ENCODE measurements at regions not wholly inside any gene's neighbourhood (a gene's known extent, or its start where the extent isn't known, plus 50 kb on each side); places are given as distances from the start of the nearest gene placed in this dataset.

GRCh38 chr4:162442128-162442527, 278.3 kb upstream of the FSTL5 start:
- Histone ChIP-seq H3K36me3 (ENCODE audit: insufficient read depth, low read length) (no peaks in the 10 kb centered on the region), H3K27ac (ENCODE audit: low read length) (no peak overlapping the region), H2AFZ (ENCODE audit: low read length) (no peak overlapping the region), H3K27me3 (ENCODE audit: low read length) (no peaks in the 10 kb centered on the region), H3K9me2 (replicated peaks; ENCODE audit: insufficient read depth, low read length) (no peaks in the 10 kb centered on the region), H4K20me1 (ENCODE audit: insufficient read depth, low read depth, low read length) (no peaks in the 10 kb centered on the region), H3K4me3 (ENCODE audit: low read length) (no peak overlapping the region), H3K4me2 (ENCODE audit: low read depth, low read length, poor library complexity, severe bottlenecking) (no peak overlapping the region), H3K9me3 (ENCODE audit: low read length) (peaks cover 26% of the 10 kb centered on the region; the same call in 1 of the 2 replicates), H3K4me1 (ENCODE audit: low read length) (no peaks in the 10 kb centered on the region), H3K9ac (ENCODE audit: low read length) (no peak overlapping the region), H3K79me2 (ENCODE audit: low read length) (no peaks in the 10 kb centered on the region)
- no peak for DNase-seq

- DNase-seq: no peak
- no peaks in the 10 kb centered on the region for H3K27me3 ChIP-seq (ENCODE audit: low read length)
- H3K27ac ChIP-seq (ENCODE audit: low read length): no peak overlapping the region
- no peaks in the 10 kb centered on the region for H3K4me1 ChIP-seq (ENCODE audit: low read length)
- no peak overlapping the region for H3K4me2 ChIP-seq (ENCODE audit: low read depth, low read length, poor library complexity, severe bottlenecking)
- H3K9me3 ChIP-seq (ENCODE audit: low read length): peaks cover 34% of the 10 kb centered on the region
- no peak overlapping the region for H2AFZ ChIP-seq (ENCODE audit: low read length)
- no peaks in the 10 kb centered on the region for H3K79me2 ChIP-seq (ENCODE audit: low read length)
- H3K9me2 ChIP-seq (replicated peaks; ENCODE audit: insufficient read depth, low read length): no peaks in the 10 kb centered on the region
- no peaks in the 10 kb centered on the region for H4K20me1 ChIP-seq (ENCODE audit: insufficient read depth, low read depth, low read length)
- H3K4me3 ChIP-seq (ENCODE audit: low read length): no peak overlapping the region
- no peak overlapping the region for H3K9ac ChIP-seq (ENCODE audit: low read length)
- no peaks in the 10 kb centered on the region for H3K36me3 ChIP-seq (ENCODE audit: insufficient read depth, low read length)
These were observed 258.5 kb upstream of the FSTL5 start for GRCh38 chr4:162422312-162422711.

GRCh38 chr4:162410854-162411253, 247.1 kb upstream of the FSTL5 start:
- H3K4me2 ChIP-seq (ENCODE audit: low read depth, low read length, poor library complexity, severe bottlenecking): no peak overlapping the region
- H3K9ac ChIP-seq (ENCODE audit: low read length): no peak overlapping the region
- no peak overlapping the region for H2AFZ ChIP-seq (ENCODE audit: low read length)
- no peak overlapping the region for H3K27ac ChIP-seq (ENCODE audit: low read length)
- no peaks in the 10 kb centered on the region for H3K36me3 ChIP-seq (ENCODE audit: insufficient read depth, low read length)
- H3K9me3 ChIP-seq (ENCODE audit: low read length): peaks cover 20% of the 10 kb centered on the region
- H3K9me2 ChIP-seq (replicated peaks; ENCODE audit: insufficient read depth, low read length): no peaks in the 10 kb centered on the region
- no peaks in the 10 kb centered on the region for H3K4me1 ChIP-seq (ENCODE audit: low read length)
- H3K4me3 ChIP-seq (ENCODE audit: low read length): no peak overlapping the region
- H4K20me1 ChIP-seq (ENCODE audit: insufficient read depth, low read depth, low read length): no peaks in the 10 kb centered on the region
- no peaks in the 10 kb centered on the region for H3K27me3 ChIP-seq (ENCODE audit: low read length)
- DNase-seq: no peak
- no peaks in the 10 kb centered on the region for H3K79me2 ChIP-seq (ENCODE audit: low read length)

GRCh38 chr4:162409048-162409447, 245.2 kb upstream of the FSTL5 start:
- H3K27ac ChIP-seq (ENCODE audit: low read length): no peak overlapping the region
- H3K27me3 ChIP-seq (ENCODE audit: low read length): no peaks in the 10 kb centered on the region
- no peaks in the 10 kb centered on the region for H3K79me2 ChIP-seq (ENCODE audit: low read length)
- no peaks in the 10 kb centered on the region for H4K20me1 ChIP-seq (ENCODE audit: insufficient read depth, low read depth, low read length)
- no peak overlapping the region for H3K4me3 ChIP-seq (ENCODE audit: low read length)
- H3K9me3 ChIP-seq (ENCODE audit: low read length): peaks cover 26% of the 10 kb centered on the region
- DNase-seq: no peak
- H2AFZ ChIP-seq (ENCODE audit: low read length): no peak overlapping the region
- H3K4me1 ChIP-seq (ENCODE audit: low read length): no peaks in the 10 kb centered on the region
- no peaks in the 10 kb centered on the region for H3K9me2 ChIP-seq (replicated peaks; ENCODE audit: insufficient read depth, low read length)
- H3K9ac ChIP-seq (ENCODE audit: low read length): no peak overlapping the region
- no peak overlapping the region for H3K4me2 ChIP-seq (ENCODE audit: low read depth, low read length, poor library complexity, severe bottlenecking)
- H3K36me3 ChIP-seq (ENCODE audit: insufficient read depth, low read length): no peaks in the 10 kb centered on the region

GRCh38 chr4:162408309-162408708, 244.5 kb upstream of the FSTL5 start:
- H3K27ac ChIP-seq (ENCODE audit: low read length): no peak overlapping the region

GRCh38 chr4:162406637-162407365, 243.0 kb upstream of the FSTL5 start:
- Histone ChIP-seq H3K27ac (ENCODE audit: low read length) (no peak overlapping the region), H3K9me3 (ENCODE audit: low read length) (peaks cover 32% of the 10 kb centered on the region), H3K9ac (ENCODE audit: low read length) (no peak overlapping the region), H3K36me3 (ENCODE audit: insufficient read depth, low read length) (no peaks in the 10 kb centered on the region), H3K4me1 (ENCODE audit: low read length) (no peaks in the 10 kb centered on the region), H4K20me1 (ENCODE audit: insufficient read depth, low read depth, low read length) (no peaks in the 10 kb centered on the region), H3K79me2 (ENCODE audit: low read length) (no peaks in the 10 kb centered on the region), H3K9me2 (replicated peaks; ENCODE audit: insufficient read depth, low read length) (no peaks in the 10 kb centered on the region), H3K4me3 (ENCODE audit: low read length) (no peak overlapping the region), H2AFZ (ENCODE audit: low read length) (no peak overlapping the region), H3K4me2 (ENCODE audit: low read depth, low read length, poor library complexity, severe bottlenecking) (no peak overlapping the region), H3K27me3 (ENCODE audit: low read length) (no peaks in the 10 kb centered on the region)
- no peak for DNase-seq

More at GRCh38 chr4:162408309-162408708, 244.5 kb upstream of the FSTL5 start:
- Histone ChIP-seq H4K20me1 (ENCODE audit: insufficient read depth, low read depth, low read length) (no peaks in the 10 kb centered on the region), H3K9me3 (ENCODE audit: low read length) (peaks cover 31% of the 10 kb centered on the region), H3K4me1 (ENCODE audit: low read length) (no peaks in the 10 kb centered on the region), H3K79me2 (ENCODE audit: low read length) (no peaks in the 10 kb centered on the region), H3K9ac (ENCODE audit: low read length) (no peak overlapping the region), H3K27me3 (ENCODE audit: low read length) (no peaks in the 10 kb centered on the region), H3K4me2 (ENCODE audit: low read depth, low read length, poor library complexity, severe bottlenecking) (no peak overlapping the region), H3K4me3 (ENCODE audit: low read length) (no peak overlapping the region), H3K9me2 (replicated peaks; ENCODE audit: insufficient read depth, low read length) (no peaks in the 10 kb centered on the region), H2AFZ (ENCODE audit: low read length) (no peak overlapping the region), H3K36me3 (ENCODE audit: insufficient read depth, low read length) (no peaks in the 10 kb centered on the region)
- no peak for DNase-seq

- Histone ChIP-seq H4K20me1 (ENCODE audit: insufficient read depth, low read depth, low read length) (no peaks in the 10 kb centered on the region), H3K79me2 (ENCODE audit: low read length) (no peaks in the 10 kb centered on the region), H3K4me2 (ENCODE audit: low read depth, low read length, poor library complexity, severe bottlenecking) (no peak overlapping the region), H2AFZ (ENCODE audit: low read length) (no peak overlapping the region), H3K9ac (ENCODE audit: low read length) (no peak overlapping the region), H3K27ac (ENCODE audit: low read length) (no peak overlapping the region), H3K4me3 (ENCODE audit: low read length) (no peak overlapping the region), H3K36me3 (ENCODE audit: insufficient read depth, low read length) (no peaks in the 10 kb centered on the region), H3K9me2 (replicated peaks; ENCODE audit: insufficient read depth, low read length) (no peaks in the 10 kb centered on the region), H3K27me3 (ENCODE audit: low read length) (no peaks in the 10 kb centered on the region), H3K9me3 (ENCODE audit: low read length) (peaks cover 41% of the 10 kb centered on the region), H3K4me1 (ENCODE audit: low read length) (no peaks in the 10 kb centered on the region)
- no peak for DNase-seq
These were observed 240.1 kb upstream of the FSTL5 start for GRCh38 chr4:162403932-162404331.

GRCh38 chr4:162403419-162403818, 239.6 kb upstream of the FSTL5 start:
- Histone ChIP-seq H3K79me2 (ENCODE audit: low read length) (no peaks in the 10 kb centered on the region), H3K4me2 (ENCODE audit: low read depth, low read length, poor library complexity, severe bottlenecking) (no peak overlapping the region), H3K36me3 (ENCODE audit: insufficient read depth, low read length) (no peaks in the 10 kb centered on the region), H3K9me2 (replicated peaks; ENCODE audit: insufficient read depth, low read length) (no peaks in the 10 kb centered on the region), H3K27ac (ENCODE audit: low read length) (no peak overlapping the region), H3K4me3 (ENCODE audit: low read length) (no peak overlapping the region), H3K27me3 (ENCODE audit: low read length) (no peaks in the 10 kb centered on the region), H3K9me3 (ENCODE audit: low read length) (peaks cover 40% of the 10 kb centered on the region), H3K9ac (ENCODE audit: low read length) (no peak overlapping the region), H3K4me1 (ENCODE audit: low read length) (no peaks in the 10 kb centered on the region), H4K20me1 (ENCODE audit: insufficient read depth, low read depth, low read length) (no peaks in the 10 kb centered on the region), H2AFZ (ENCODE audit: low read length) (no peak overlapping the region)
- DNase-seq: no peak
